GM10266 (cell line): ENCODE measurements at regions not wholly inside any gene's neighbourhood (a gene's known extent, or its start where the extent isn't known, plus 50 kb on each side); places are given as distances from the start of the nearest gene placed in this dataset.

Experiments used
- DNase-seq: peaks from one replicate; pipeline ENCODE4 v3.0.0; 2012; ENCODE audit errors: extremely low spot score
- TF ChIP-seq, protein P1 (sequence below): IDR thresholded peaks from 2 replicates; pipeline ENCODE4 v1.5.1; 2012; ENCODE audit warnings: mild to moderate bottlenecking, low read depth; ENCODE audit not compliant: control insufficient read depth, insufficient read depth; ENCODE audit errors: missing control alignments

DNA sequence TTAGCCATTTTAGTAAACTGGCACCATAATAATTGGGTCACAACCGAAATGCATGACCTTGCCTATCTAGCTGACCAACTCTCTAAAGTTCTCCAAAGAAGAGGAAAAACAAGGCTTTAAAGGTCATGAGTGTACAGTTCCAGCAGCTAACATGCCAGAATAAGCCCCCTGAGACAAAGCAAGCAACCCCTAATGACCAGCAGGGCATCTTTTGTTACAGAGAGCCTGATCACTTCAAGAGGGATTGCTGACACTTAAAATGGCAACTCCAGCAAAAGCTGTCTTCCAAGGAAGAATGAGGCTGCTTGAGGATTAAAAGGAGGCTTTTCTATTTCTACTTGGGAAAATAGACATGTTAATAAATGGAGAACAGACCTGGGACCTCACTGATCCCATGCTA, 213.6 kb downstream of the CDC14C start:
- no peak for DNase-seq
- TF ChIP-seq, protein P1, sequence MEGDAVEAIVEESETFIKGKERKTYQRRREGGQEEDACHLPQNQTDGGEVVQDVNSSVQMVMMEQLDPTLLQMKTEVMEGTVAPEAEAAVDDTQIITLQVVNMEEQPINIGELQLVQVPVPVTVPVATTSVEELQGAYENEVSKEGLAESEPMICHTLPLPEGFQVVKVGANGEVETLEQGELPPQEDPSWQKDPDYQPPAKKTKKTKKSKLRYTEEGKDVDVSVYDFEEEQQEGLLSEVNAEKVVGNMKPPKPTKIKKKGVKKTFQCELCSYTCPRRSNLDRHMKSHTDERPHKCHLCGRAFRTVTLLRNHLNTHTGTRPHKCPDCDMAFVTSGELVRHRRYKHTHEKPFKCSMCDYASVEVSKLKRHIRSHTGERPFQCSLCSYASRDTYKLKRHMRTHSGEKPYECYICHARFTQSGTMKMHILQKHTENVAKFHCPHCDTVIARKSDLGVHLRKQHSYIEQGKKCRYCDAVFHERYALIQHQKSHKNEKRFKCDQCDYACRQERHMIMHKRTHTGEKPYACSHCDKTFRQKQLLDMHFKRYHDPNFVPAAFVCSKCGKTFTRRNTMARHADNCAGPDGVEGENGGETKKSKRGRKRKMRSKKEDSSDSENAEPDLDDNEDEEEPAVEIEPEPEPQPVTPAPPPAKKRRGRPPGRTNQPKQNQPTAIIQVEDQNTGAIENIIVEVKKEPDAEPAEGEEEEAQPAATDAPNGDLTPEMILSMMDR = no peak

DNA sequence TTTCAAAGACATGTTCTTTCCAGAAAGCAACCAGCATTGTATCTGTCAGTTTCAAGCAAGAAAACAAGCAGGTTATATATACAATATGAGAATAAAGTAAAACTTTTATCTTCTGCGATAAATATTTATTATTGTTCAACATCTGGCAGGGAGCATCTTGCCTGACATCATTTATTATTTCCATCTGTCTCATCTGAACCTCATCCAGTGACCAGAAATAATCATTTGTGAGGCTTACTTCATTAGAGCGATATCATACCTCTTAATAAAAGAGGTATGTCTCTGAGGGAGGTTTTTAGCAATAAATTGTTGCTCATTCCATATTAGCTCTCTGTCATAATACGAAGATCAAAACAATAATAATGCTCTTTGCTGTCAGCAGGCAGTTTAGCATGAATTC, 226.1 kb downstream of the CDC14C start:
- TF ChIP-seq, protein P1 = no peak
- no peak for DNase-seq

DNA sequence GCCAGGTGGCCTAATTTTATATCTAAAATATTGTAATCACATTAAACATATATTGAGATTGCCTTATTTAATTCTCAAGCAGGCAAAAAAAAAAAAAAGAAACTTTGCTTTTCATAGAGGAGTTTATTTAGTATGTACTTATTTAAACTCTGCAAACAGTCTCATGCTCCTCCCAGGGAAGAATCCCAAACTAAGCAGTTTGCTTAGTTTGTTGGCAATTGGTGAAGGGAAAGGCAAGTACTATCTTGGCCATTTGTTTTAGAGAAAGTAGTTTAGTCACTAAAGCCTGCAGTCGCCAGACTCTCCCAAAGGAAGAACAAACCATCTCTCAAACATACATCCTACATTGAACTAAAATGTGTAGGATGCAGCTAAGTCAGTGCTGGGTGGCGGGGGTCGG, 226.8 kb downstream of the CDC14C start:
- TF ChIP-seq, protein P1 = no peak
- no peak for DNase-seq

- TF ChIP-seq, protein P1 = no peak
- DNase-seq = no peak
Measured at GRCh38 chr7:49158321-49158720, 234.0 kb downstream of the CDC14C start.

GRCh38 chr7:49159536-49159935, 235.2 kb downstream of the CDC14C start:
- DNase-seq = no peak
- TF ChIP-seq, protein P1 = no peak

DNA sequence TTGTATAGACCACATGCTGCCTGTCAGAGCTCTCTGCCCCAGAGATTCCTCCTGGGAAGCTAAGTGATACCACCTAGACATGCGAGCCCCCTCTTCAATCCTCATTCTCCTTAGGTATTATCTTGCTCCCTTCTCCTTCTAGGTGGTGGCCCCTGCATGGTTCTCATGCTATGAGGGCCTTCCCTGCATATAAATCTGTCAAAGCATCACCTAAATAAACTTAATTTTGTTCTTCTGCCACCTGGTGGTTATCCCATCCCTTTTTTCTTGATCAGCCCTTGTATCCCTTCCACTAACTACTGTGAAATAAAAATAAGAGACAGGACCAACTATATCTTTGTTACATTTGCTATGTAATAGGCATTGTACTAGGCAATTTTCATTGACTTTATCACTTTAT, 242.1 kb downstream of the CDC14C start:
- DNase-seq = no peak
- TF ChIP-seq, protein P1 = no peak

DNA sequence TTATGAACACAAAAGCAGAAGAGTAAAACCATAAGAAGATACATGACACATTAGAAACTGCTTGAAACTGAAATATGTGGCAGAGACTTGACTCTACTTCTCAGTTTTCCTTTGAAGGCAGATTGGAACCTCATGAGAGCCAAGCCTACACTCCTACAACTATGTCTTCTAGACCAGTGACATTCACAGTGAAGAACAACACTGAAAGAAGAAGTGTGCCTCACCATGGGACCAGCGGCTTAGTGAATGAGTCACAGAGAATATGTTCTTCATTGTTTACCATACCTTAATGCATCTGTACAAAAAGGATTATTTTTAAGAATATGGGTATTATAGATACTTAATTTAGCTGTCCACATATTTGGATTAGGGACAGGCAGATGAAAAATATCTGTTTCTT, 248.3 kb downstream of the CDC14C start:
- TF ChIP-seq, protein P1 = no peak
- DNase-seq = no peak
